Middle frontal gyrus (tissue), 1 donor: ENCODE measurements at regions not wholly inside any gene's neighbourhood (a gene's known extent, or its start where the extent isn't known, plus 50 kb on each side); places are given as distances from the start of the nearest gene placed in this dataset.

Source experiments
- DNase-seq: peaks from one replicate; pipeline ENCODE4 v3.0.0-alpha.2; 2015; ENCODE audit warnings: low spot score; ENCODE audit errors: extremely low spot score

DNA sequence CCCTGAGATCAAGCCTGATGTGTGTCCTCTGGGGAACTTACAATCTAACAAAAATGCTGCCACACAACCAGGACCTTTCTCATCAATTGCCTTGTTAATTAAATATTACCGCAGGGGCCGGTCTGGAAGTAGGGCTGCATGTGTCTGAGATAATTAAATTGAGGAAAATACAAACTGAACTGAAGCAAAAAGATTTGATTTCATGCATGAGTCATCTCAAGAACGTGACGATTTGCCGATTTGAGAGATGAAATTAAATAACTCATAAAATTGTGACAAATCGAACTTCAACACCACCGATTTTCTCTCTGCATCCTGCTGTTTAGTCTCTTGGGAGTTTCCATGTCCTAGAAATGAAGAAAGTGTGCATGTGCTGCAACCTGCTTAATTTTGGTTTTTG lies 94.6 kb upstream of the DAAM1 start:
- no peak for DNase-seq

DNA sequence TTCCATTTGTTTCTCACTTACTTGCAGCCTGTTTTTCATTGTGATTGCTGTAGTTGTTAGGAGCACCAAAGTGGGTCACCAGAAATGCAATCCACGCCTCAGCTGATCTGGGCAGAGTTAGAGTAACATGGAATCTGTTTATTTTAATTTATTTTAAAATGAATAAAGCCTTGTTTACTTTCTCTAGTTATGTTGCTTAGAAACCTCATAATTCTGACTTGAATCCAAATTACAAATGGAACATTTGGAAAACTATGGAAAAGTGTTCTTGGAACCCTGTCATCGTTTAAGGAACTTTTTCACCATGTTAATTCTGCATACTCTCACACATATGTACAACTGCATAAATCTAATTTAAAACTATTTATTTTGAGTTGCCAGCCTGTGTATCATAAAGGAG lies 92.2 kb upstream of the DAAM1 start:
- DNase-seq, result no peak

DNA sequence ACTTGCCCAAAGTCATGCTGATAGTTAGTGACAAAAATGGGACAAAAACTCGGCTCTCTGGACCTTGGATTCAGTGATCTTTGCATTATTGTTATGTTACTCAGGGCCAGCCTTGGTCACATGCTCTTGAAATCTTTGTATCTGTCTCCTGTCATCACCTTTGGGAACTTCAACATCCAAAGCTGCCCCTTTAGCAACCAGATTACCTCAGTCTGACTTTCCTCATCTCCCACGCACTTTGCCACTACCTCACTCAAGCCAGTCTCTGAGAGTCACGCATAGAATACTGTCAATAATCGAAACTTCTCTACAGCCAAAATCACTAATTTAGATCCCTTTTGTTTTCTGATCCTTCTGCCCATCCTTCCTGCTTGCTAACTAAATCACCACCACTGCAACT lies 90.8 kb upstream of the DAAM1 start:
- no peak for DNase-seq

DNA sequence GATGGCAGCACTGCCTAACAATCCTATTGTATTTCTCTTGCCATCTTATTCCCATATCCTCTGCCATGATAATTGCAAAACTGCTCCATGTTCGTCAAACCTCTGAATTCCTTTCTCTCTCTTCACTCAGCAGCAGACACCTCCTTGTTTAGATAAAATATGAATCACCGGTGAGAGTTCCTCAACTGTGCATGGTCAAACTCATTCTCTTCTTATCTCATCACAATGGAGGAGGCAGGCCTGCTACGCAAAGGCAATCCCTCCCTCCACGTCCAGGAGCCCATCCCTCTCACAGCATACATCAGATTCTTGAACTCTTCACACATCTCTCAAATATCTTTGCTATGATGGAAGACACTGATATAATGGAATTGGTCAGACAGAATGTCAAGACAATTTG lies 90.1 kb upstream of the DAAM1 start:
- no peak for DNase-seq

DNA sequence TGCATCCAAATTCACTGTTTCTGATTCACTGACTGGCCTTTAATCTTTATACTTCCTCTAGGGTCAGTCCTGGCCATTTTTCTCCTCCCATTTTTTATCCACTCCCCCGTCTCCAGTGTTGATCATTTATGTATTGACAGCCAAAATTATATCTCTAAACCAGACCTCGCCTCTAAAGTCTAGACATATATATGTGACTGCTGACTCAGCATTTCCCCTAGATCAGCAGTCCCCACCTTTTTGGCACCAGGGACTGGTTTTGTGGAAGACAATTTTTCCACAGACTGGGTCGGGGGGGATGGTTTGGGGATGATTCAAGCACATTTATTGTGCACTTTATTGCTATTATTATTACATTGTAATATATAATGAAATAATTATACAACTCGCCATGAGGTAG lies 88.3 kb upstream of the DAAM1 start:
- no peak for DNase-seq

DNA sequence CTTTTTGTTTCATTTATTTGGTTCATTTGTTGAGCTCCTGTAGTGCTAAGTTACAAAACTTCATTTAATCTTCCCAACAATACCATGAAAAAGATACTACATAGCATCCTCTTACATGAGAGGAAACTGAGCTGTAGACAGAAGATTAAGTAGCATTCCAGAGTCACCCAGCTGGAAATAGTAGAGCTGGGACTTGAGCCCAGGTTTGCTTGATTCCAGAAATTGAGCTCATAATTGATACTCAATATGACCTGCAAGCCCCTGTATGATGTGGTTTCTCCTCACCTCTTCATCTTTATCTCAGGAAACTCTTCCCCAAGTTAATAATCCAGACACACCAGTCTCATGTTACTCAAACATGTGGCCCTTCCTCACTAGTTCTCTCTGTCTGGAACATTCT lies 87.0 kb upstream of the DAAM1 start:
- no peak for DNase-seq

DNA sequence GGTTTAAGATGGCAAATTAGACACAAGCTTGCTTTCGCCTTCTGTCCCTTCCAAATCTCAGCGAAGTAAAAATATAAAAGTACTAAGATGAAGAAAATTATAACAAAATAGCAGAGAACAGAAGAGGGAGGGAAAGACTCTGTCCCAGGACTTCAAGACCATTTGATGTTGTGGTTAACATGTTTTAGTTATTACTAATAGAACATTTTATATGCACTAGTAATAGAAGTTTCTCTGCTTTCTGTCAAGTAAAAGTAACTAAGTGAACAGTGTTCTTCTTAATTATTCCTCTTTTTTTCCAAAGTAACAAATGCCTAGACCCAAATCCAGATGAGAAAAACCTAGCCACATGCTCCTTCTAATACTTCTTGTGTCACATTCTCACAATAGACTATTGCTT lies 85.1 kb upstream of the DAAM1 start:
- no peak for DNase-seq

DNA sequence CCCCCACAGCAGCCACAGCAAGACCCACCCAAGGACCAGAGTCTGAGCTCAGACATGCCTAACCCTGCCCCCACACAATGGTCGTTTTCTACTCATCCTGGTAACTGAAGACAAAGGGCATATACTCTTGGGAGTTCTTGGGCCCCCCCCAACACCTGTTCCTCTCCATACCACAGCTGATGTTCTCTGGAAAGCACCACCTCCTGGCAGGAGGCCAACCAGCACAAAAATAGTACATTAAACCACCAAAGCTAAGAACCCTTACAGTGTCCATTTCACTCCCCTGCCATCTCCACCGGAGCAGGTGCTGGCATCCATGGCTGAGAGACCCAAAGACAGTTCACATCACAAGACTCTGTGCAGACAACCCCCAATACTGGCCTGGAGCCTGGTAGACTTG lies 80.6 kb upstream of the DAAM1 start:
- DNase-seq, result no peak

DNA sequence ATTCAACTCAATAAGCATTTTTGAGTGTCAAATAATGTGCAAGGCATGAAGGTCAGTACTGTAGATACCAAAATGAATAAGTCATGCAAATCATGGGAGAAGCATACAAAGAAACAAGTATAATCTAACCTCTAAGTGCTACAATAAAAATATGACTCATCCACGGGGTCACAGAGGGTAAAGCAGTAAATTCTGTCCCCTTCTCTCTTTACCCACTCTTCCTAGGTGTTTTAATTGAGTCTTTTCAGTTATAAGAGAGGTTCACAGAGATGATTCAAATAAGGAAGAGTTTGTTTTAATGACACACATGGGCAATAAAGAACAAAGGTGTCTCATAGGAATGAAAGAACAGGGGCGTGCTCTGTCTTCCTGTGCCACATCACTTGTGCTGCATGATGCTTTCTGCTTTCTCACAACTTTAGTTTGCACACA lies 71.5 kb upstream of the DAAM1 start:
- no peak for DNase-seq

DNA sequence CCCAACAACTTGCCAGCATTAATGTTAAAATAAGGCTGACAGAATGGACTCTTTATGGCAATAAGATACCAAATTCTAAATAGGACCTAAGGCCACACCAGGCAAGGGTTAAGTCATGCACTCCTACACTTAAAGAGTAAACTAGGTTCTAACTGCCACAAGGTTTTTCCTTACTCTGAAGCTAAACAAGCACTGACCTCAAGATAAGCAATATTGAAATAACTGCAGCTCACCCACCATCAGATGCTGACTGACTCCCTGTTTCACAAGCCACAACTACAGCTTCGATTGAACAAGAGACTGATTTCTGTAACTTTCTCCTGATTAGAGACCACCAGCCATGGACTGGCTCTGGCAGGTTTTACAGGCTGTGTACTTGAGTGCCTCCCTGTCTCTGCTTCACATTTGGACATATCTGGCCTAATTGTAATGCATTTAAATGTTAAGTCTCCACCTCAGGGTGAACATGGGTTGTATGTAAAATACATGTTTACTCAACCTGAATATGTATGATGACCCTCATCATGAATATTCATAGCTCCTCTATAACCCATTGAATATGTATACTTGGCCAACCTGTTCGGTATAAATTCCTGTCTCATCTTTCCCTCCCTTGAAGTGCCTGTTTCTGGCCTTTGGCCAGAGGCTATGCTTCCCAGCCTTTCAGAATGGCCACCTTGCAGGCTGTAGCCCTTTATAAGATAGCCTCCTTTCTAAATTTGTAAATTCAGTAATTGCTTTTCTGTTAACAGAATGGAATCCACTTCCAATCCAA lies 70.5 kb upstream of the DAAM1 start:
- no peak for DNase-seq

DNA sequence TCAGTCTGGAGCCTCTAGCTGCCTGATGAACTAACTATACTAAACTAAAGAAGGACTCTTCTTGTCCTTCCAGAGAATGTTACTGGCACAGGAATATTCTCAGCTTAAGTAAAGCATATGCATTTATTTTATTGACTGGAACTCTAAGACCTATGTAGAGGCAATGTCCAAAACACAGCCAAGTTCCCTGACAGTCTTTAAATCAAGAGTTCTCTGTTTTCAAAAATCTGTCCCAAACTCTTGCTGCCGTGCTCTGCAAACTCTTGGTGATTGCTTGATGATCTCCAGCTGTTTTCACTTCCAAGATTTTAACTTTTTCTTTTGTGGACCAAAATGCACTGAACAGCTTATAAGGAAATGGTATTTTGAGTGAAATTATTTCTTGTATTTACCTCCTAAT lies 67.5 kb upstream of the DAAM1 start:
- no peak for DNase-seq

DNA sequence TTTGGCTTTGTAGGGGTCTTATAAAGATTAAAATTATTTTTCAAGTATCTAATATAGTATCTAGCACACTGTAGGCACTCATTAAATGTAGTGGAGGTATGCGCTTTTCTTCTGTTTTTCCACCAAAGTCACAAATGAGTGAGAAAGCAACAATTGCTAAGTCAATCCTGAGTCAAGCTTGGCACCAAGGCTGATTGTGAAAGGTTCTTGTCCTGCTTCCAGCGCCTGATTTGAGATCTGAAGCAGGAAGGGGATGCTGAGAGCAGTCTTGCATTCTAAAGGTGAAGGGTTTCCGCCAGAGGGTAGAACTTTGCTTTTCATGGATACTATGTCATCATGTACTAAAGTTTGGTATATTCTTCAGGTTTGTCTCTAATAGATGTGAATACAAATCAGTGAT lies 64.9 kb upstream of the DAAM1 start:
- DNase-seq, result no peak

DNA sequence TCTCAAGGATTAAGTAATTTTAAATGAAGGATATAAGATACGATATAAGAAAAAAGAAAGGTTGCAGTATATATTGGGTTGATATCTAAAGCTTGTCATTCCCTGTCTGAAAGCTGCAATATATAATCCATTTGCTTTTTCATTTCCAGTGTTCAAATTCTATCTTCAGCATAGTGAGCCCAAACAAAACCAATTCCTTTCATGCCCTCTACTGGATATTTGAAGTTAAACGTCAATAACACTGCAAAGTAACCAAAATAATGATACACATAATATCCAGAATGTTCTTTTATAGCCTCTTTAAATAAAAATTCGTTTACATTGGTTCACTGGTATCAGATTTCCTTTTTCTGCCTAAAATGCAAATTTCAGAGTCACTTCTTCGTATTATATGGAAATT lies 64.5 kb upstream of the DAAM1 start:
- no peak for DNase-seq

DNA sequence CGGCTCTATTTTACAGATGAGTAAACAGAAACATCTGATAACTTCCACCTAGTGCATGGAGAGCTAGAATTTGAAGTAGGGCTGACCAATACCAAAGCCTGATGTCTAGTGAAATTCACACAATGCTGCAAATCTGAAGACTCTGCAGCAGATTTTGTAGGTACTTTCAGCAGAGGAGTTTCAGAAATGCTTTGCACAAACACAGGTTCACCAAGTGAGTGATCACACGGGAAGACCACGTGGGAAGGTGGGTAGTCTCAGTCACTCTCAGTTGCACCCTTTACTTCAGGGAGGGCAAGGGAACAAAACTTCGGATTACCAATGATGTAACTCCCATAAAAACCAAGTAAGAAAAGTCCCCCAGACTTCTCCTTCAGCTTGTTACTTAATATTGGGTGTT lies 63.3 kb upstream of the DAAM1 start:
- no peak for DNase-seq

DNA sequence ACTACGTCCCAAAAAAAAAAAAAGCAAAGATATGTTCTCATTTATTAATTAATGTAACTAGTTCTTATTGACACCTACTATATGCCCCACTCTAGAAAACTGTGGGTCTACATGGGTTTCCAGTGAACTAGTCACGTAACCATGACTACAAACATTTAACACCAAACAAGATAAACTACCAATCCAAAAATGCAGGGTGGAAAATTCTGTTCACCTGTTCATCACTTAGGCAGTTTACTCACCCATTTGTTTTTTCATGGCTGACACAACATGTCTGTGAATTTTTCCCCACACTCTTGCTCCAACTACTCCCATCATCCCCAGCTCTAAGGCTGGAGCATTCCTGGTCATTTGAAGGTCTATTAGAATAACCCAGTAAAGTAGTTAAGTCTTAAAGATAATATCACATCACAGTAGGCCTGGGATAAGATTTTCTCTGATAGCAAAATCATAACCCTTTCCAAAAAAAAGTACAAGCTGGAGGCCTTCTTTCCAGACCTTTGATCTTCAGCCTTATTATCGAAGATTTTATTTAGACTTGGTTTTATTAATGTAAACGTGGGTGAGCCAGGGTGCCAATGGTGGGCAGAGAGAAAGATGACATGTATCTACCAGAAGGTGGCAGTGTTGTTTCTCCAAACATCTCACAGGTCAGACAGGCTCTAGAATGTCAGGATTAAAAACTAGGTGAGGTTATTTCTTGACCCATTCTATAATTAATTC lies 61.6 kb upstream of the DAAM1 start:
- DNase-seq, result no peak

DNA sequence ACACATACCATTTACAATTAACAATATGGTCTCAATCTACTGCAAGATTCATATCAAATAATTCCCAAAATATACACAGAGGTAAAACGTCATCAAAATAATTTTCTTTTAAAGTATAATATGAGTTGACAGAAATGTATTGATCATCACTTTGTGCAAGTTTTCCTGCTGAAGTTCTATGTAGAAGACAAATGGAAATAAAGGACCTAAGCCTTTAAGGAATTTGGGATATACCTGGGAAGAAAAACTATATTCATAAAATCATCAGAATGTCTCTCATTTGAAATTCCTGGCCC lies 61.1 kb upstream of the DAAM1 start:
- no peak for DNase-seq

DNA sequence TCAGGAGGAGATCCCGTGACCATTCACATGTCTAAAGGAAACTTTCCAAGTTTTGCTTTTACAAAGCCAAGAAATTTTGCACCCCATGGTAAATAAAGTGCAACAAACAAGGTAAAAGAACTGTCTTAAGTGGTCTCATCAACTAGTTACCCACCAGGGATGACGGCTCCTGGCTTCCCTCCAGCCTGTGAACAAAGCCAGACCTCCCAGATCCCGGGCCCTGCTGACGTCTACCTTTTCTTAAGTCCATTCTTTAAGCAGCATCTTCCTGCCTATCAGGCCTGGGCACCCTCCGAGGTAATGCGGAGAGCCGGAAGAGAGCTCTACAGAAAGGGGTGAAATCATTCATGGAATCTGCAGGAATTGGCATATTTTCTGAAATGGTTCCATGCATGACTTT lies 58.0 kb upstream of the DAAM1 start:
- no peak for DNase-seq

DNA sequence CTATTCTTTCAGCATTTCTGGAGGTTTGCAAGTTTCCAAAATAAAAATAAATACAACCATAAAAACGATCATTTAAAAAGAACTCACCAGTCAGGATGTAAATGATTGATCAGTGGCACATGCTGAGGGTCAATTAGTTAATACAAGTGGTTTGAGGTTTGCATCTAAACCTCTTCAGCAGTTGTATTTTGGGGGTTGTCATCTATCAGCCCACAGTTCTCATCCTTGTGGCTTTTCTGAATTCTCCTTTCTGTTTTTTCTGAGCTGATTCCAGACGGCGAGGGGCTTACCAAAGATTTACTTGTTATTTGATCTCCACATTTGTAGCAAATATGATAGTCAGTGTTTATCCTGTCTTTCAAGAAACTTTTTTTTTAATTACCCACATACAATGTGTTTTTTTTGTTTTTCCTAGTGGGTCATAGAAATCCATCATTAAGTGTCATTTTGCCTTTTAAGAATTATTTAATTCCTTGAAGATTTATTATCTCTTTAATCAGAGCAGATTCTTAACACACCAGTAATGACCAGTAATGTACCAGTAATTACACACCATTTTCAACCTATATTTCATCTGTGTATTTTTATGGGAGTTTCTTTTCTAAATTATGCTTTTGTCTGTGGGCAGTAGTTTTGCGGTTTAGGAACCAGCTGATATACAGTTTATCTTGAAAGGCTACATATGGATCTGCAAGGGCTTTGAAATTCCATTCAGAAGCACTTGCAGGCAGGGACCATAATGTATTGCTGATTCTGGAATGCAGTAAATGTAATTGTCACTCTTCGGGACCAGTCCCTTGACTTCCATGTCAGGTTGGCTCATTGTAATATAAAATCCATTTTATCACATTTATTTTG lies 56.3 kb upstream of the DAAM1 start:
- DNase-seq, result no peak

DNA sequence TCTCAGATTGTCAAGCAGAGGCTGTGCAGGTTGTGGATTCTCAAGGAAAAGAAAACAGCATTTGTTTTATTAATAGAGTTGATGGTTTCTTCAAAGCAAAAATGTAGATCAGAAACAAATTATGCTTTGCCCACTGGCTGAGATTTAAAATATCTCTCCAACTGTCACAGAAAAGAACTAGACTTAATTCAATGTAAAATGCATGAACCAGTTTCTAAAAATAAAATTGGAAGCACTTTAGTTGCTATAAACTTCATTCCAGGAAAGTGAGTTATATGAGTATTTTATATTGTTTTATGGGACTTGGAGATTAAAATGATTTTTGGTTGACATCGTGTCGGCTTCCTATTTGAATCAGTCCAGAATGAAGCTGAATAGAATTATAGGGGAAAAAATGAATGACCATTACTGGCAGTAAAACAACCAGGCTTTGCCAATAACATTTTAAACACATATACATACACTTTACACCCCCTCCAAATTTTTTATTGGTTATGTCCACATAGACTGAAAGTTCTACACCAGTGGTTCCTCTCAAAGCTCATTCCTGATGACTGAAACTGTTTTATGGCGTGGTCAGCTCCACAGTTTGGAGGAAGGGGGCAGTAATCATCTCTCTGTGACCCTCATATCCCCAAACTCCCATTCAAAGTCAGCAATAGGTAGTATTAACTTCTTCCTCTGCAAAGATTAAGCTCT lies 55.5 kb upstream of the DAAM1 start:
- DNase-seq, result no peak

DNA sequence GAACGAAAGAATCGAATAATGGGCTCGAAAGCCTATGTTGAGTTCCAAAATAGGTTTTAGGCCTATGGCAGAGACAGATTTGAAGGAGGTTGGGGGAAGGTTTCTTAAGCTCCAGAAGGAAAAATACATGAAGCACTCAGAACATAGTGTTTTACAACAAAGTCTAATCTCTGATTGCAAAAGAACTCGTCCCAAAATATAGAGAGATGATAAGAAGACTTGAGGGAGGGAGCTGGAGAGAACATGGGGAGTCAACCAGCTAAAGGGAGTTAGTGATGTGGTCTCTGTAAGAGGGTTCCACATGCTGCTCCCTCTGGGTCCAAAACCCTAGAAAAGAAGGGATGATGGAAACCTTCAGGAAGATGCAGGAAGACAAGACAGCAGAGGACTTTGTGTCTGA lies 54.8 kb upstream of the DAAM1 start:
- no peak for DNase-seq

DNA sequence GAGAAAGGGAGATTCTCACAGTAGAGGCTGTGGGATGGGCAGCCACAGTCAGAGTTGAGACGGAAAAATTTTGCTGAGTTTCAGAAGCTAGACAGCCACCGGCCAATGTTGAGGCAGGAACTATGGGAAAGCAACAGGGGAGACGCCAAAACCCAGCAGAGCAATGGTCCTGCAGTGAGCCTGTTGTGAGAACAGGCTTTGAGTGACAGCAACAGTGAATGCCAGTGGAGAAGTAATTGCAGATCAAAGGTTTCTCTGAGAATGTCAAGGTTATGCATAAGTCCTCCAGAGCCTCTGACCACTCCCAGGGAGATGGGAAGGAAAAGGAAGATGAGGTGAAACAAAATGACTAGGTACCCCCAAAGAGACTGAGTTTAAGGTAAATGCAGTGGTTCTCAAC lies 54.2 kb upstream of the DAAM1 start:
- no peak for DNase-seq

DNA sequence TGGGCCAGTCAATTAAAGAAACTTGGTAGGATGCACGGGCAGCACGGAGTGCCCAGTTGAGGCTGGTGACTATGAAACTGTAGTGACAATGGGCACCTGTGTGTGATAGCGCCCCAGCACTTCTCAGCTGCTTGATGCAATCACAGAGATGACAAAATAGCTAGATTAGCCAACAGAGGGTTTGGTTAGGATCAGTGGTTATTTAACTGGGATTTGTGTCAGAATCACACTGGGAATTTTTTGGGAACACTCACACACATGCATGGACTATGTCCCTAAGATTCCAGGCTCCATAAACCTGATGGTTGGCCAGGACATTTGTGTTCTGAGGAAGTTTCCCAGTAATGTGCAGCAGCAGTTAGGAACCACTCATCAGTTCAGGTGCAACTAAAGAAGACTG lies 51.2 kb upstream of the DAAM1 start:
- no peak for DNase-seq
